GM21737 (cell line): ENCODE measurements at regions not wholly inside any gene's neighbourhood (a gene's known extent, or its start where the extent isn't known, plus 50 kb on each side); places are given as distances from the start of the nearest gene placed in this dataset.

Experiments used
- ATAC-seq: cut with Tn5 transposase; IDR thresholded peaks from one replicate; pipeline ENCODE4 v1.9.1; 2021; ENCODE audit warnings: mild to moderate bottlenecking, moderate library complexity; ENCODE audit not compliant: unreplicated experiment

DNA sequence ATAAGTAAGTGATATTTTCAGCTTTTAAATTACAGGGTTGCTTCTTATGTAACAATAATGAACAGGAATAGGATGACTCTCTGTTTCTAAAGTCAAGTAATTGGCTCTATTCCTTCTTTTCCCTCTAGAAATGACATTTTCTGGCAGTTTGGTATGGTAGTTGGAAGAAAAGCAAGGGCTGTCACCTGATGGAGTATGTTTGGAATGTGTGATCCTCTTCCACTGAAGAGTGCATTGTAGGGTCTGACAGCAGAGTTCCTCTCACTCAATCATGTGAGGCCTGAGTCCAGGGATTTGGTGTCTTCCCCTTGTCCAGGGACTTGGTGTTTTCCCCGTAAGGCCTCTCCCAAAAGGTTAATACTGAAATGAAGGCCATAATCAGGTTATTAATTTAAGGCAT, 233.8 kb upstream of the FBXL7 start:
- no peak for ATAC-seq

- no peak for ATAC-seq
Measured at GRCh38 chr5:15263942-15264341, 236.0 kb upstream of the FBXL7 start.

GRCh38 chr5:15263406-15263805, 236.6 kb upstream of the FBXL7 start:
- ATAC-seq: no peak

DNA sequence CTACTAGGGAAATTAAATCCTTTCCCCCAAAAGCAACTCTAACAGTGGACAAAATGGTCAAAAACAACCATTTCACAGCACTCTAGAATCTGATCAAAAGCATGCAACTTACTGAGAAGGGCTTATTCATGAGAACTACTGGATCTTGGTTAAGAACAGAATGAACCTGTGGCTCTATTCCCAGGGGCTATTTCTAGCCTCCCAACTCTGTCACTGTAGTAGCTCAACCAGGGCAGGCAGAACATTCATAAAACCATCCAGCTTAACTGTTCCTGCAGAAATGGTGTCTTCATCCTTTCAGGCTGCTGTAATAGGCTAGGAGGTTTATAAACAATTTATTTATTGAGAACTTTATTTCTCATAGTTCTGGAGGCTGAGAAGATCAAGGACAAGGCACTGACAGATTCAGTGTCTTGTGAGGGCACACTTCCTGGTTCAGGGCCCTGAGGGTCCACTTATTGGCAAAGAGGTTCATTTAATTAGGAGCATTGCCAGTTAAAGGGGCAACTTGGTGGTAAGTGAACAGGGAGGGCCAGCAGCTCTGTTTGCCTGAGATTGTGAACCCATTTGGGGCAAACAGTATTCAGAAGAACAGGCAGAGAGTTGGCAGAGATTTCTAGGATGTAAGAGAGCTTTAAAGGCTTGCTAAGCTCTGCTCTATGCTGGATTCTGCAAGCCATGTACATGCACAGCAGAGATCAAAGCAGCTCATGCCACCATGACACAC, 238.5 kb upstream of the FBXL7 start:
- ATAC-seq: no peak

DNA sequence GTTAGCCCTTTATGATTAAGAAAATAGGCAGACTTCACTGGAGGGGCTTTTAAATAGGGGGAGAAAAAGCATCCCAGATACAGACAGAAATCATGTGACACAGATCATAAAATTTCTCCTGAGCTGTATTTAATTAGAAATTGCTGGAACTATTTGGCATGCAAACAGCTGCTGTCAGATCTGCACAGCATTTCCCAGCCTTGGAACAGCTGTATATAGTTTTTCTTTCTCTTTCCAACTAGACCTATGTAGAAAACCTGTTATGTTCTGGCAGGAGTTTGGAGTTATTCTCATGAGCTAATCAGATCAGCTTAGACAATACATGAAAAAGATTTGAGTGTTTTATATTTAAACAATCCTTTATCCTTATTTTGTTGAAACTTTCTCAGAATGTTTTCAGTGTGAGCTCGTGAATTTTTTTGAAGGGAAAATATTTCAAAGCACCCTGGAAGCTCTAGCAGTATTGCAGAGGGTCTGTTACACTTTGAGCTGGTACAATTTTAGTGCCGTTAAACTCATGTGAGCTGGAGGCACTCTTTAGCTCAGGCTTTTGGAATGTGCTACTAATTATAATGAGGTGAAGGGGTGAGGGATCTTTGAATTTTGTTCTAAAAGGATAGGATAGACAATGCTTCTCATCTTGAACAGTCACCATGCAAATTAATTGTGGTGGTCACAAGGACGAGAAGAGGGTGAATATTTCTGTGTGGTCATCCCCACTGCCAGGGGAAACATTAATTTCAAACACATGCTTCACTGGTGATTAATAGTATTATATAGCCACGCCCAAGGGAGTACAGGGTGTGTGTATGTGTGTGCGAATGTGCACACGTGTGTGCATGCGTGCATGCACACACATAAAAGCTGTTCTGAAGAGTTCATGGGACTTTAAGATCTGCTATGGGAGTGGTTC, 239.4 kb upstream of the FBXL7 start:
- ATAC-seq: no peak

DNA sequence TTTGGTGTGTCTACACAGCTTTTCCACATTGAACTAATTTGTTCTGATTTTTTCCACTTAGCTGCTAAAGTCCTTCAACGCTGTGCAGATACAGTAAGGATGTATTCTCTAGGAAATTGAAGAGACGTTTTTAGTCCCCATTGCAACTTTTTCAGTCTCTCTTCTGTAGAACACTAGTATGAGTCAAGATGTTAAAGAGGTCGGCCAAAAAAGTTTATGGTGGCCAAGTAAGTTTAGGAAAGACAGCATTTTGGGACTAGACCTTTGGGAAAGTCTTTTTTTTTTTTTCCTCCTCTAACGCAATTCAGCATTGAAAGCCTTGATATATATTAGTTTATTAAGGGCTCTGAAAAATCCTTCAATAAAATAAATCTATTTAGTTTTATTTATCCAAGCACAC, 243.5 kb upstream of the FBXL7 start:
- no peak for ATAC-seq

GRCh38 chr5:15255576-15255975, 244.4 kb upstream of the FBXL7 start:
- no peak for ATAC-seq

DNA sequence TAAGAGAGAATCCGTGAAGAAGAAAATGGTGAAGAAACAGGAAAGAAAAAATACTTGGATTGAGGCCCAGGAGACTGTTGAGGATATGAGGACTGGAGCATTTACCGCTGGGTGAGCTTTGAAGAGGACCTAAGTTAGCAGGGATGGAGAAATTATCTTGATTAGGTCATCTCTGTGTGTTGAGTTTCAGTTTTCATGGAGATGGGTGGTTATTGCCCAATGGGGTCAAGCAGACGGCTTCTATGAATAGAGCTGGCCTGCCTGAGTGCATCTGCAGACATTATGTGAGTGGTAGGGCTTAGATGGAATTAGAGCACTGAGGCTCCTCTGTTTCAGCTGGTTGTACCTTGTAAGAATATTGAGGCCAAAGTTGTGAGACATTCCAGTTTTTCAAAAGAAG, 245.4 kb upstream of the FBXL7 start:
- ATAC-seq: no peak

DNA sequence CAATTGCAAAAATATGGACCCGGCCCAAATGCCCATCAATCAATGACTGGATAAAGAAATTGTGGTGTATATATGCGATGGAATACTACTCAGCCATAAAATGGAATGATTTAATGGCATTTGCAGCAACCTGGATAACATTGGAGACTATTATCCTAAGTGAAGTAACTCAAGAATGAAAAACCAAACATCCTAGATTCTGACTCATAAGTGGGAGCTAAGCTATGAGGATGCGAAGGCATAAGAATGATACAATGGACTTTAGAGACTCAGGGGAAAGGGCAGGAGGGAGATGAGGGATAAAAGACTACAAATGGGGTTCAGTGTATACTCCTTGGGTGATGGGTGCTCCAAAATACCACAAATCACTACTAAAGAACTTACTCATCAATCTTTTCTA, 247.6 kb upstream of the FBXL7 start:
- ATAC-seq: no peak

DNA sequence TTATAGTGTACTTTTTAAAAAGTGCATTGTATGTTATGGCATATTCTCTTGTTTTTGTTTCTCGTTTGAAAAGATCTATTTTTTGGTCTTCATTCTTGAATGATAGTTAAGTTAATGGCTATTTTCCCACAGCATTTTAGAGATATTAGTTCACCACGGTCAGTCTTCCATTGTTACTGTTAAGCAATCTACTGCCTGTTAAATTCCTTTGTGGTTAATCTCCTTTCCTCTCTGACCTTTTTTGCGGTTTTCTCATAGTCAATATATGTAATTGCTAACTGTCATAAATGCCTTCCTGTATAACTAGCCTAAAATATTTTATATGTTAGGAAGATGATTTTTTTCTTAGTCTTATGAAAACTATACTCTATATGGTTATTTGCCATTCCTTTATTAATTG, 250.8 kb upstream of the FBXL7 start:
- ATAC-seq: no peak

DNA sequence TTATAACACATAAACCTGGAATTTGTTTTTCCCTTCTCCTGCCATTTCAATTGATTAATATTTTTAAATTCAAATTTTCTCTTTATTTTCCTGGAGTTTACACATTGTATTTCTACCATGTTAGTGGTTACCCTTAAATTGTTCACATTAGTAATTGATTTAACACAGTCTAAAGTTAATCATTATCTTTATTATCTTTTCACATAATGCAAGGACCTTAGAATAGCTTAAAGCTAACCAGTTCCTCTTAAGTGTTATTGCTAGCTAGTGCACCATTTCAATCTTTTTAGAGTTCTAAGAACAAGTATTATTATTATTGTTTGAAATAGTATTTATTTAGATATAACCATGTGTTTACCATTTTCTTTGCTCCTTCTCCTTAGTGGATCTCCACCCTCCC, 251.2 kb upstream of the FBXL7 start:
- no peak for ATAC-seq

DNA sequence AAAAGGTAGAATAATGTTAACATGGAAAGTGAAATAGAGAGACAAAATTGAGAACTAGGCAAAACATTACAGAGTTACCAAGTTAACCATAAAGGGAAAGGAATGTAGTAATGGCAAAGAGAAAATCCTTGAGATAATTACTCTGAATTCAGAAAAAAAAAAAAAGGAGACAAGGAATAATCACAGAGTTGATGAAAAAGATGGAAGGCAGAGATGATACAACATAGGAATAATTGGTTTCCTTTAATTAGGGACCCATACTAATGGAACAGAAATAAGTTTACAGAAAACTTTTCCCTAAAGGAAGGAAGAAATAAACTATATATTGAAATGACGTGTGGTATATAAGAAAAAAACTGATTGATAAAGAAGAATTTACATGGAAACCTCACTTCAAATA, 254.1 kb upstream of the FBXL7 start:
- ATAC-seq: no peak

- ATAC-seq: no peak
Measured at GRCh38 chr5:15243301-15244020, 256.5 kb upstream of the FBXL7 start.

DNA sequence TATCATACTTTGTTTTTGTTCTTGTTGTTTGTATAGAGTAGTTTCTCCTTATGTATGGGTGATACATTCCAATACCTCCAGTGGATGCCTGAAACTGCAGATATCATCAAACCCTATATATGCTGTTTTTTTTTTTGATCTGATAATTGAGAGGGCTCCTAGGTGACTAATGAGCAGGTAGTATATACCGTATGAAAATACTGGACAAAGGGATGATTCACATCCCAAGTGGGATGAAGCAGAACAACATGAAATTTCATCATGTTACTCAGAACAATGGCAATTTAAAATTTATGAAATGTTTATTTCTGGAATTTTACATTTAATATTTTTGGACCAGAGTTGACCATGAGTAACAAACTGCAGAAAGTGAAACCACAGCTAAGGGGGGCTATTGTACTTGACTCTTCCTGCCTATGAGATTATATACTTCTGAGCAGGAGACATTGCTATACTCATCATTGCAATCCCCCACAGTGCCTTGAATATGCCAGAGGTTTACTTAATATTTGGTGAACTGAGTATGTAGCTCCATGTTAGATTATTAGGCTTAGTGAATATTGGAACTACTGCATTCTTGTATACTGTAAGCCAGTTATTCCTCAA, 258.7 kb upstream of the FBXL7 start:
- no peak for ATAC-seq

DNA sequence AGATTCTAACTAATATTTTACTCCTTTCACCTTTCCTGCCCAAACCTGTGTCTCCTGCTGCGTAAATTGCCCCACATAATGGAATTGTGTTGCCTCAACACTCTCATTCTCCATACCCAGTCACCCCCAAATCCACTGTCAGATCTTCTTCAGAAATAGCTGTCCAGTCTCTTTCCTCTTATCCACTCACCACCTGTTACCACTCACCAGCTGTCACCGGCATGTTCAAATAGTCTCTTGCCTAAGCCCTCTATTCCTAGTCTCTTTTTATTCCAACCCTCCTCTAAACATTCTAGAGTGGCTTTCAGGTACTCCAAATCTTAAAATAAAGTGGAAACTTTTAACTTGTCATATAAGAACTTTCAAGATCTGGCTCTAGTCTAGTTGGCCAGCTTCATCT, 262.0 kb upstream of the FBXL7 start:
- no peak for ATAC-seq

DNA sequence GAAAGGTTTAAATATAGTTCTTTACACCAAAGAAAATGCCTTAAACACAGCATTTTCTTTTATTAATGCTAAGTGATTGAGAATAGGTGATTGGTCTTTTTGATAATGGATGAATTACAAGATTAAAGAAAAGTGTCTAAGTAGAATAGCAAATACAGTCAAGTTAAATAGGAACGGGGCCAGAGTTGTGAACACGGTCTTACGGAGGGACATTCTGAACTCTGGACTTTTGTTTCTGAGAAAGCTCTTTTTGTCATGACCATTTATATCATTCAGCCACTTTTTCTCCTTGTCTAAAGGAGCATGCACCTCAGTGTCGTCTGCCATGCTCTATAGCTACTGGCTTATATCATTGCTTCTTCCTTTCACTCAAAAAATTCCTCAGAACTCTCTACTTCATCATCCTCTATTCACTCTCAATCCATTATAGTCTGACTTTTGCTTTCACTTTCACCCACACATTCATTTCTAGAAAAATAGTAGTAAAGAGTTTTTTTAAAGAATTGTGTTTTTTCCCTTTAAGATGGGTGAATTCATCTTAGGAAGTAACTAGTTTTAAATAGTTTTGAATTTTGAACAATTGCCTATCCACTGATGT, 263.0 kb upstream of the FBXL7 start:
- no peak for ATAC-seq

DNA sequence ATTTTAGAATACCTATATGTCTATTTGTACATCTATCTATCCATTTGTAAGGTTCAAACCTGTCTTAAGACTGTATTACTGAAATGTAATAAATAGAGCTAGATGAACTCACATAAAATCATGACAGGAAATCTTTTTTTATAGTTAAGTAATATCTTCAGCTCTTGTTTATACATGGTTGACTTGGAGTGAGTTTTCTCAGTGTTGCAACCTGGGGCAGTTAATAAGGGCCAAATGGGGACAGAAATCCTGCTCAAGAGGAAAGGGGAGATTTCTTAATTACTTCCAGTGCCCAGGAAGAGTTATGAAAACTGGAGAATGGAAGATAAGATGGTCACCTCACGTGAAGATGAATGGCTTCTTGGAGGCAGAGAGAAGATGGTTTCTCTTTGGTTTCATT, 265.1 kb upstream of the FBXL7 start:
- no peak for ATAC-seq

DNA sequence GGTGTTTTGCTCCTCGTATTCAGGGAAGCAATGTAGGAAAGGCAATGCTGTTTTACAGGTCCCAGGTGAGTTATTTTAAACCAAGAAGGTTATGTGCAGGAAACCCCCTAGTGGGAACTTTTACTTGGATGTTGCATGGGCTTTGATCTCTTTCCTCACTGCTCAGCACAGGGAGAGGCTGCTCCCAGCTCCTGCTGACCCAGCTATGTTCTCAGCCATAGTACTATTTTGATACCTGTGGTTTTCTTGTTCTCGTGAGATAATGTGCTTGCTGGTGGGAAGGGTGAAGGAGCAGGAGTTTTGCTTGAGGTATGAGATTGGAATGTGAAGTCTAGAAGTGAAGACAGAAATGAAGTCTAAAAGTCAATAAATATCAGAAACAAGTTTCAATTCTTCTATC, 265.6 kb upstream of the FBXL7 start:
- ATAC-seq: no peak

DNA sequence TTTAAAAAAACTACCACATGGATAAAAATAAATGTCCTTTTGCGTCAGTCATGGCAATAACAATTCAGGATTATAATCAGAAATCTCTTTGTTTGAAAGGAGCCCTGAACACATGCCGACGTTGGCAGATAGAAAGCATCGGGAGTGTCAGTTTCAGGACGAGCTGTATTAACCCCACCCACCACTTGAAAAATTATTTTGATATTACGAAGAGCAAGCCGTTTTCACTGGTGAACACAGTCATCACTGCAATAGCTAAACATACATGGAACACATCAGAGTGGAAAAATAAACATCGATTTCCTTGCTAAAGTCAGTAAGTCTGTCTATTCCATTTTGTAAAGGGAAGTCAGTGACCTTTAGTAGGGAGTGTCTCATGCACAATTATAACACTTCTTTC, 266.4 kb upstream of the FBXL7 start:
- no peak for ATAC-seq

GRCh38 chr5:15222156-15222555, 277.8 kb upstream of the FBXL7 start:
- no peak for ATAC-seq

DNA sequence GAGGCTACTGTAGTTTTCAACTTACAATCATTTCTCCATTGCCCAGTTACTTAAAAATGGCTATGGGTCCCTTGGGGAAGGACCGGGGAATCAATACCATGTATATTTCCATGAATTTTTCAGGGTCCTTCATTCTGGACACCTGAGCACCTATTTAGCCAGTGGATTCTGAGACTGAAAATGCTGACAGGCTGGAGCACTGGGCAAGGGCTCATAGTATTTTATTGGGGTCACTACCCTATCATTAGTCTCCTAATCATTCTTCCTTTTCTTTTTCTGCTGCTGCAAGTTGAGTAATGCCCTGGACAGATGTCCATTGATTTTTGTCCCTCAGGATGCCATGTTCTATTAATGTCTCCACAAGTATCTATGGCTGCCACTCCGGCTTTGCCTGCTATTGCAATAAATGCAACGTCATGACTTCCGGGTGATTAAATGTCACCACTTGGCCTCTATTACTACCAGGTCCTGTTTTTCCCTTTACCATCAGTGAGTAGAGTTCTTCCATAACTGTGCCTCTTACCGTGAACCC, 279.3 kb upstream of the FBXL7 start:
- no peak for ATAC-seq
